ENCODE measurements at regions not wholly inside any gene's neighbourhood (a gene's known extent, or its start where the extent isn't known, plus 50 kb on each side); places are given as distances from the start of the nearest gene placed in this dataset.

GRCh38 chr4:138045036-138045435 is 197.1 kb downstream of the SLC7A11 start:
- H3K9me3 ChIP-seq: no peaks in the 10 kb centered on the region
- no peak overlapping the region for H3K4me3 ChIP-seq
- no peak for TF ChIP-seq CTCF (IDR thresholded peaks at IDR 0.05)
- intact Hi-C loops (cut with DNase I; ENCODE audit: low total_unique reads): no loop called here
- no peak overlapping the region for H3K27ac ChIP-seq
- no peaks in the 10 kb centered on the region for H3K36me3 ChIP-seq
- no peaks in the 10 kb centered on the region for H3K27me3 ChIP-seq
- no peak for DNase-seq
- no peaks in the 10 kb centered on the region for H3K4me1 ChIP-seq

DNA sequence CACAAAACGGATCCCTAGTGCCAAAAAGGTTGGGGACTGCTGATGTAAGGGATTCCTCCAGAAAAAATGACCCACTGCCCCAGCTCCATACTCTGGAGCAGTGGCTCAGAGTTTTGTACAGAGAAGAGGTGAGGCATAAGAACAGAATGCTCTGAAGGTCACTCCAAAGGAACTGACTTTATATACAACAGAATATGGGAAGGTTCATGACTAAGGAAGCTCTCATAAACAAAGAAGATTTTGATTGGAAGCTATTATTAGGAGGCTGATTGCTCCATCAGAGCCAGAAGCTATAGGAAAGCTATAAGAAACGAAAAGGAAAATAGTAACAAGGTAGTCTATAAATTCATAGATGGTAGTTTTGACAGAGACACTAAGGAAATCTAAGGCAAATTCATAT is 203.1 kb downstream of the SLC7A11 start:
- Histone ChIP-seq H3K27ac (no peak overlapping the region), H3K4me1 (no peaks in the 10 kb centered on the region), H3K9me3 (no peaks in the 10 kb centered on the region), H3K4me3 (no peak overlapping the region), H3K27me3 (no peaks in the 10 kb centered on the region), H3K36me3 (no peaks in the 10 kb centered on the region)
- no peak for TF ChIP-seq CTCF (IDR thresholded peaks at IDR 0.05)
- no peak for TF ChIP-seq POLR2A (IDR thresholded peaks at IDR 0.05)
- no peak for DNase-seq
- intact Hi-C loops (cut with DNase I; ENCODE audit: low total_unique reads): no loop called here

DNA sequence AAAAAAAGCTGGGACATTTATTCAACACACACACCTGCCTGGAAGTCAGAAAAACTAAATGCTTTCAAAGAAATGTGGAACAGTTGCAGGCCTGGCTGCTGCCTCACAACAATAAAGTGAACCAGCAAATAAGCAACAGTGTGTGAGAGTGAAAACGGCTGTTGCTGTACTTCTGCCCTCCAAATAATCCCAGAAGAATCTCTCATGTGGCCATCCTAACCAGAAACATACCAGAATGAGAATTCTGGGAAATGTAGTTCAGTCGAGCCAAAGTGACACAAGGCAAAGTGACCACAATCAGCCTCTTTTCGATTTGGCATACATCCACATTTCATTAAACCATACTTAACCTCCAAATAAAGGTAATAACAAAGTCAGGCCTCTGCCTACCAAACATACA is 204.5 kb downstream of the SLC7A11 start:
- TF ChIP-seq POLR2A (IDR thresholded peaks at IDR 0.05): no peak
- no peak for TF ChIP-seq CTCF (IDR thresholded peaks at IDR 0.05)
- Histone ChIP-seq H3K27me3 (no peaks in the 10 kb centered on the region), H3K27ac (no peak overlapping the region), H3K9me3 (no peaks in the 10 kb centered on the region), H3K4me3 (no peak overlapping the region), H3K36me3 (no peaks in the 10 kb centered on the region), H3K4me1 (no peaks in the 10 kb centered on the region)
- intact Hi-C loops (cut with DNase I; ENCODE audit: low total_unique reads): no loop called here
- no peak for DNase-seq

- TF ChIP-seq POLR2A (IDR thresholded peaks at IDR 0.05): no peak
- TF ChIP-seq CTCF (IDR thresholded peaks at IDR 0.05): peak; percentile 41 to 65 (median 54)
- H3K27ac ChIP-seq: no peak overlapping the region
- intact Hi-C loops (cut with DNase I; ENCODE audit: low total_unique reads): no loop called here
- no peak overlapping the region for H3K4me3 ChIP-seq
- H3K9me3 ChIP-seq: no peaks in the 10 kb centered on the region
- DNase-seq: no peak
- no peaks in the 10 kb centered on the region for H3K4me1 ChIP-seq
- no peaks in the 10 kb centered on the region for H3K27me3 ChIP-seq
- no peaks in the 10 kb centered on the region for H3K36me3 ChIP-seq
These were observed 206.3 kb downstream of the SLC7A11 start for GRCh38 chr4:138035781-138036258.

- Histone ChIP-seq H3K36me3 (no peaks in the 10 kb centered on the region), H3K4me3 (no peak overlapping the region), H3K27ac (no peak overlapping the region), H3K4me1 (no peaks in the 10 kb centered on the region), H3K9me3 (no peaks in the 10 kb centered on the region), H3K27me3 (no peaks in the 10 kb centered on the region)
- DNase-seq: no peak
- intact Hi-C loops (cut with DNase I; ENCODE audit: low total_unique reads): no loop called here
- TF ChIP-seq CTCF (IDR thresholded peaks at IDR 0.05) (no peak), POLR2A (IDR thresholded peaks at IDR 0.05) (no peak)
These were observed 207.3 kb downstream of the SLC7A11 start for GRCh38 chr4:138034871-138035270.
